COLO668 (cell line): ENCODE measurements at regions not wholly inside any gene's neighbourhood (a gene's known extent, or its start where the extent isn't known, plus 50 kb on each side); places are given as distances from the start of the nearest gene placed in this dataset.
A peak's percentile ranks its signal among the peaks of the same experiment; 100 is the strongest.

Source experiments
- DNase-seq: peaks from one replicate; lab custom pipeline; 2025; ENCODE audit not compliant: unreplicated experiment; lab: John Stamatoyannopoulos, UW

DNA sequence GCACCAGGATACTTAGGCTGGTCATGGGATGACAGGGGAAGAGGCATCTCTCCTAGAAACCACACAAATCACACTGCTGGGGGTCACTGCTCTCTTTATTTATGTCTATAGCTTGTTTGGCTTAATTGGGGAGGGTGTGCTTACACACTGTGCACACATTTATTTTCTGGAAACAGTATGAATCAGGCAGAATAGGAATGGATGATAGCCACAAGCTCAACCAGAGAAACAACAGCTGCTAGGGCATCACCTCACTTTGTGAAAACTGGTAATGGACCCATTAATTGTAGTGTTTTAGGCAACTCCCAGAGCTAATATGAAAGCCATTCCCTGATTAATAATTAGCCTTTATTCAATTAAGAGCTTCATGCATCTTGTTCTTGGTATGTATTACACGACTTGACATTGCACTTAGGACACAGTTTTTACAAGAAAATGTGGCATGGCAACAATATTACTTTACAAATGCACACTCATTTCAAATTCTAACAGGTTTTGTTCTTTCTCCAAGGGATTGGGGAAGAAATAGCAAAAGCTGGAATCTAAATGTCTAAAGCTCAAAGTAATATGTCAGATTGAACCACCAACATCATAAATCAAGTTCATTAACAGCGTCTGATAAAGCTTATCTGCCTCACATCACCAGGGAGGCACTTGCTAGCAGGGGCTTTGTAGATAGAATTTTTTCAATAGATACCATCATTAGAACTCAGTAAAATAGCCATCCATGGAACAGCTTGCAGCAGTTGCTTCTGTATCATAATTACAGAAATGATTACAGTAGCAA lies 361.9 kb upstream of the FSHR start:
- DNase-seq = no peak

DNA sequence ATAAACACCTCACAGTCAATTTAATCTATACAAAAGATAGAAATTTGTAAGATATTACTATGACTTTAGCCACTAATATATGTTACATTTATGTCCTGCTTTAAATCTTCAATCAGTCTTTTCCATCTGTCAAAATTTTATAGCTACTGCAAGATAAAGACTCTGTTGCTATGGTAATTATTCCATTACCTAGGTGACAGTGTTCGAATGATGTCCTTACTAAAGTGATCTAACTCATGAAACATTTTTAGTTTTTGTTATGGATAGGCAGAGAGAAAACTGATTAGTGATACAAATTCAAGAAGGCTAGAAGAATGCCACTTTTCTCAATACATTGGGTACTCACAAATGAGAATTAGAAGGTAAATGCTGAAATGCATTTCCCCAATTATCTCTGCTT lies 359.9 kb upstream of the FSHR start:
- DNase-seq = no peak

DNA sequence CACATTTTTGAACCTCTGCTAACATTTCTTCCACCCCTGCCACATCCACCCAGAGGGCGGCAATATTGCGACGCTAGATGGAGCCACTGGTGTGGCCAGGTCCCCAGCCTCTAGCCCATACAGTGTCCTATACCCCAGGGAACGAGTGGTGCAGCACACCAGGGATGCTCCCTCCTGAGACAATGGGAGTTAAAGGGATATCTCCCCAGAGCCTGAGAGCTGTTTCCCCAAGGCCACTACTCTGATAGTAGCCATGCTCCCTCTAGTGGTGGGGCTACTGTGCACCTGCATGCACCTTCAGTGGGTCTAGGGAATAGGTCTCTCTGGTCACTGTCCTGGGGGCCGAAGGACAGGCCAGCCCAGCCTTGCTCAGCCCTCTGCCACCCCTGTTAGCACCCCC lies 336.4 kb upstream of the FSHR start:
- DNase-seq = peak; percentile 54

DNA sequence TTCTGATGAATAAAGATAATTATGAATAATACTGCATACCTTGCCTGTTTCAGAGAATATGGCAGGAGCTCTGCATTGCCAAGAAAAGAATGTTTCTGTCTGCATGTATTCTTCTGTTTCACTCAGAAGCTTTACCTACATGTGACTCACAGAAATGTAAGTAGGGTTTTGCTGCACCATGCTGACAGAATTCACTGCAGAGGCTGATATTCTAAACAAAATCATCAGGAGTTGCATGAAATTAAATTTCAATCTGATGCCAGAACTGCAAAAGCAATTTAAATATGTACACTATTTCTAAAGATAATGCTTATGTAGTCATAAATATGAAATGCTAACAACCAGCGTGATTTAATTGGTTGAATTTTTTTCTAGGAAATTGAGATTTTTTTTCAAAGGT lies 332.8 kb upstream of the FSHR start:
- DNase-seq = no peak

DNA sequence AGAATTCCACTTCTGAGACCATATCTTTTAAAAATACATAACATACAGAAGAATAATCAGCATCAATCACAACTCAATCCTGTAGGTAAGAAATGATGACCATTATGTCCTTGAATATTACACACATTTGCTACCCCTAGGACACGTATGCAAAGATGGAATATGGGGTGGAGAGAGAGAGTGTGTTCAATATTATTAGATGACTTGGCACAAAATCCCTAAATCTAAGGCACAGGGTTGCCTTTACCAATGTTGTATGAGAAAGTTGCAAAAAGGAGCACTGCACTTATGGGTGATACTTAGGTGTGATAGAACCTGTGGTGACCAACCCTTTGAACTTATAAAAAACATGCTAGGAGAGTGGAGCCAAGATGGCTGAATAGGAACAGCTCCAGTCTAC lies 326.2 kb upstream of the FSHR start:
- no peak for DNase-seq

DNA sequence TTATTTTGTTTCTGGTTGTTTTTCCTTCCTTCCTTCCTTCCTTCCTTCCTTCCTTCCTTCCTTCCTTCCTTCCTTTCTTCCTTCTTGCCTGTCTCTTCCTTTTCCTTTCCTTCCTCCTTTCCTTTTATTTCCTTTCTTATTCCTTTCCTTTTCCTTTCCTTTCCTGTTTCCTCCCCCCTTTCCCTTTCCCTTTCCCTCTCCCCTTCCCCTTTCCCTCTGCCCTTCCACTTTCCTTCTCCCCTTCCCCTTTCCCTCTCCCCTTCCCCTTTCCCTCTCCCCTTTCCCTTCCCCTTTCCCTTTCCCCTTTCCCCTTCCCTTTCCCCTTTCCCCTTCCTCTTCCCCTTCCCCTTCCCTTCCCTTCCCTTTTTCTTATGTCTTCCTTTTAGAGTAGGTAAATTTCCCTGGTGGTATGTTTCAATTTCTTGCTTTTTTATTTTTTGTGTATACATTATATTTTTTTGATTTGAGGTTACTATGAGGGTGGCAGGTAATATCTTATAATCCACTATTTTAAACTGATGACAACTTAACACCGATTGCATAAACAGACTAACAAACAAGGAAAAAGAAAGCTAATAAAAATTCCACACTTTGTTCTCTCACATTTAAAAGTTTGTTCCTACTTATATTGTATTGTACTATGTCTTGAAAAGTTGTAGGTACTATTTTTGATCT lies 311.0 kb upstream of the FSHR start:
- no peak for DNase-seq

DNA sequence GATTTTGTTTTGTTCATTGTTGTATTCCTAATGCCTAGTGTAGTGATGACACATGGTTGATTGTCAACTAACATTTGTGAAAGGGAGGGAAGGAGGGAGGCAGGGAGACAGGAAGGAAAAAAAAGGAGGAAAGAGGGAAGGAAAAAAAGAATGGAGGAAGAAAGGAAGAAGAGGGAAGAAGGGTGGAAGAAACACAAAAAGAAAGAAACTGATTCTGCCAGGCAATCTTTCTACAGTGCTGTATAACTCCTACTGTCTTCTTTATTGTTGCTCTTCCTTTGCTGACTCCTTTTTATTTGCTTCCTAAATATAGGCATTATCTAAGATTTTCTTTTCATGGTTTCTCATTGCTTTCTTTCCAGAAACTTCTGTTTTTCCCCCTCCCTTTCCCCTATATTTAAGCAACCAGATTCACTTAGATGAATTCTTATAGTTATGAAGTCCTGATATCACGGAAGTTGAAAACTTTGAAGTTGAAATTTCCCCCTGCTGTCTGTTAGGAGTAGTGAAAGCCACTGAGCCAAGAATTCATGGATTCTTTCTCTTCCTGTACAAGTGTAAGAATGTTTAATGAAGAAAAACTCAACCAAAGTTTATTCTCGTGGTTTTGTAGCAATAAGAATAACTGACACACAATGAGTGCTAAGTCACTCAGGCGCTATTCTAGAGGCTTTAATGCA lies 305.1 kb upstream of the FSHR start:
- no peak for DNase-seq

DNA sequence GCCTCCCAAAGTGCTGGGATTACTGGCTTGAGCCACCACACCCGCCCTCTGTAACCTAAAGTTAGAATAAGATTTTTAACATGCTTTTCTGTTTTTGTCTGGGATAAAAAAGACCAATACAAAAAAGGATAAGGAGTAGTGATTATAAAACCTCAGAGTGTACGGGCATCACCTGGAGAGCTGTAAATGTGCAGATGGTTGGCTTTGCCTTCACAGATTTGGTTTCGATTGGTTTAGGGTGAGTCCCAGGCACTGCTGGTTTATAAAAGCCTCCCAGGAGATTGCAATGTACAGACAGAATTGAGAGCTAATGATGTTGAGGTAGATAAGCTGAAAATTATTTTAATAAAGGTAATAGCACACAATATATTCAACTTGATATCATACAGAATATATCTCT lies 289.7 kb upstream of the FSHR start:
- DNase-seq = no peak

DNA sequence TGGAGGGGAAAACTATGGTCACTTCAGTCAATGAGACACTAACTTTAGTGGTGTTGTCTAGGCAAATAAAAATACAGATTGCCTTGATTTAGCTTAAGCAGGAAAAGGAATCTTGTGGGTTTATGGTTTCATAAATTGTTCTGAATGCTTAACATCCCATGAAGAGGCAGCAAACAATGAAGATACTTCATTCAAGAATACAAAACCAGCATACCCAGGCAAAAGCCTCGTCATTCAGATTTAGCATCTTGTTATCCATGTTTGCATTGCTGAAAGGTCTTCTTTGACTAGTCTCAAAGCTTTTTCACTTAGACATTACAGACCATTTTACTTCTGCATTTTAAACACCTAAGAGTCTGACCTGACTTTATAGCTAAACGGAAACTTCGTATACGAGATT lies 272.7 kb upstream of the FSHR start:
- no peak for DNase-seq

DNA sequence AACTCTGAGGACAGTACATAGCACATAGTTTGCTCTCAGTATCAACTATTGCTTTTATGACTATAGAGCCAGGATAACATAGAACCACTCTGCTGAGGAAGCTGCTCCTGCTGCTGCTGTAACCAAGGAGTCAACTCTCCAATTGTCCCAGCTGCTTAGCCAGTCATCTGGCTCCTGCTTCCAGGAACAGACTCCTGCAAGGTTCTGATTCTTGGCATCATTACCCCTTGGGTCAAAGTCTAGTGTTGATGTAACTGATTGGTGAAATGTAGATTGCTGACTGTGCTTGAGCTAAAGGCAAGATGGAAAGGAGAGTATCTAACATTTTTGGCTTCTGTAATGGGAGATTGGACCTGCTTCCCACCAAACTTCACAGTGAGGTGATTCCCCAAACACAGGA lies 261.9 kb upstream of the FSHR start:
- no peak for DNase-seq

DNA sequence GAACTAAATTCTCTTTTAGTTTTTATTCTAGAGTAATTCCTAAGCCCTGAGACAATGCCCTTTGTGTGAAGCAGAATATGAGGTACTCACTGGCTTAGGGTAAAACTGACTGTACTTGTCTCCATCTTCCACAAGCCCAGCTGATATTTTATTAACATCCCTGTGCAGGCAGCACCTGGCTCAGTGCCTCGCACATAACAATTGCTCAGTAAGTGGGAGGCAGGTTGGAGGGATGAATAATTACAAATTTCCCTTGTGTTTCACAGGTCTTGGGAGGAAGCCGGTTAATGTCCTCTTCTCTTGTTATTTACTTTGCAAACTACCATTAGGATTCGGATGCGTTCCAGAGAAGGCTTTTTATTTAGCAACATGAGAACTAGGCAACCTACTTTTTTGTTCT lies 249.8 kb upstream of the FSHR start:
- DNase-seq = no peak

DNA sequence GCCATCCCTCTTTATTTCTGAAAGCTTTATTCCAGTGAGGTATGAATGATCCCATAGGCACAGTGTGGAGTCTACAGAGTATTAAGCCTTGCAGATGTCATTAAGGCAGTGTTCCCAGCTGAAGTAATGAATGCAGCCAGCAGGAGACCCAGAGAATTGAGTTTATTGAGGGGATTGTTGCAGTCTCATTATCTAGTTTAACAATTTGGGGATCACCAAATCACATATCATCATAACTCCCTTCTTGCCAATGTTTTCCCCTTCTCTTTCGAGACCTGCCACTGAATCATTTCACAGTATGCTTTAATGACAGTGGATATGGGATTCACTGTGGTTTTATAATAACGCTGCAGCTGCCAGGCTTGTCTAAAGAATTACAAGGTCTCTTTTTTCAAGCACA lies 249.3 kb upstream of the FSHR start:
- no peak for DNase-seq

DNA sequence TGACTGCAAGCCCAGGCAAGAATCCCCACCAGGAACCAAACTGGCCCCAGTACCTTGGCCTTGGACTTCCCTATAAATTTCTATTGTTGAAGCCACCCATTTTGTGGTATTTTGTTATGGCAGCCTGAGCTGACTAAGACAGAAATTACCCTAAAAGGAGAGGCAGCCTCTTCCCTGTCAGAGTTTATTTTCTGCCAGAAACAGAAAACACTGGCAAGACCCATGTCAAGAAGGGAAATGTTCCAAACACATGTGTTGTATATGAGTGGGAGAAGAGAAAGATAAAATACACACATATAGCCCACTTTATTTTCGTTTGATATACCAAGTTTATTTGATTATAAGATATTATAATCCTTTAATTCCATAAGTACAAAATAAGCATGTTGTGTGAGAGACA lies 225.1 kb upstream of the FSHR start:
- DNase-seq = no peak

DNA sequence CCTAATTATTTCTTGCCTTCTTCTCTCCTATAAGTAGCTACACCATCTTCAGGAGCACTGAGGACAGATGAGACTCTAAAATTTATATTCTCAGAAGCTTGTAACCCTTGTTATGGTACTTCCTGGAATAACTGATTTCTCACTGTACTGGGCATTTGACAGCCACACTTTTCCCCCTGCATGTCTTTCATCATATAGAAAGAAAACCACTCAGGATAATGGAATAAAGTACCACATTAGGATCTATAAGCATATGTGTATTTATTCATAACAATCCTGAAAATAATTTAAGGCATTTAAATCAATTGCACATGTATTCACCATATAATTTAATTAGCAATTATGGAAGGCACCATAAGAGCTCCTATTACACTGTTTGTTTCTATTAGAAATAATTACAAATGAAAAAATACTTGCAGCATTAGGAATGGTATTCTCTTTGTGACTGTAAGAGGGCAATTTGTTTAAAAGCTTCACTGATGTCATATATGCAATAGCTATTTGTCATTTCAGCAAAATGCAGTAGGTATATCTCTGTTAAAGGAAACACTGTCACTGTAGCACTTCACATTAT lies 216.9 kb upstream of the FSHR start:
- no peak for DNase-seq

DNA sequence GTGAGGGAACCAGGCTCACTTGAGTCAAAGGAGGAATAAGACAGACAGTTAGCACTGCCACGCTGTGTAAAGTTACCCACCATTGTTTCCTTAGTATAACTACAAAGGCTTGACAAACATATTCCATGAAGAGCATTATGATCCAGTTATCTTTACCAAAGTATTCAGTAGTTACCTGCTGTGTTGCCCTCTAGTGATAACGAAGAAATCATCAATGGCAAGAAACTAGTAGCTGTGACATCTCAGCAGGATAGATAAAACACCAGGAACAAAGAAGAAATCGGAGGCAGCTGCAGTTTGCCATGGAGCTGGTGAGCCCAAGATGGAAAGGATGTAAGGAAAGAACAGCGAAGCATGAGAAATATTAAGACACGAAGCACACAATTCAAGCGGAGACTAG lies 215.3 kb upstream of the FSHR start:
- no peak for DNase-seq

DNA sequence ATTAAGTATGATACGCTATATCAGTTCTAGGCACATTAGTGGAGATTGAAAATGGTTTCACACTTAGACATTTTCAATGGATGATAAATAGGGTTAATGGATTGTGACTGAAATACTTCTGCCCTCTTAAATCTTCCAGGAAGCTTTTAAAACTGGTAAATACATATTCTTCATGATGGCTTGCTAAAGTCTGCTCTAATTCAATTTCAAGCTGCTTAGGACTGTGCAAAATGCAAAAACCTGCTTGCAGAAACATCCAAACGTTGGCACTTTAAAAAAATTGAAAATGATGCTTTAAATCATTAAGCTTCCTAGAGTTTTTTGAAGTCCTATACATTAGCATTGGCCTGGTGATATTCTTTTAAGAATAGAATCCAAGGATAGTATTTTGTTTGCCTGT lies 214.8 kb upstream of the FSHR start:
- no peak for DNase-seq

DNA sequence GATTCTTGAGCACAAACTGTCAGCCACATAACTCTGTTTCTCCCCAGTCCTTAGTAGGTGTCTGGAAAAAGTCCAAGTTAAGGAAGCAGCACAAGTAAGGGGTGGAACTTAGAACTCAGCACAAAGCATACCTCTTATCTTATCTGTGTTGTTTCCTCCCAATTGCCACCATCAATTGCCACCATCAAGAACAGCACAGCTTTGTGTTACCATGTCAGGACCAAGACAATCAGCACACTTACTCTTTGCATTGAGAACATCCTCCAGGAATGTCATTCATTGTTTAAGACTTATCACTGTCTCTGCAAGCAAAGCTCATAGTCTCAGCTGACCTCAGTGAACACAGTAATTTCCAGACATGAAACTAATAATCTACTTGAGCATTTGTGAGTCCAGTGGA lies 212.7 kb upstream of the FSHR start:
- DNase-seq = no peak

DNA sequence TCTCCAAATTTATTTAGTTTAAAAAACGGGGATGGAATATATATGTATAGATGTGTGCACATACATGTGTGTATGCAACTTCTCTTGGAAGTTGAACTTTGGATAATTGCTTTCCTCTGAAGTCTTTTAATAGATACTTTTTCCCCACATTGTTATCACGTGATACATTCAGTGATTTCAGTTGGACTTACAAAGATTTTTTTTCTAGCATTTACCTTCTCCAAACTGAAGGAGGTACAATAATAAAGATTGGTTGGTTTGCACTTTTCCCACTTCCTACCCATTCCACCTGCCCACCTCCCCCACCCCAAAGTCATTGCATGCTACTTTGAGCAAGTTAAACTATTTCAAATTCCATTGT lies 206.1 kb upstream of the FSHR start:
- no peak for DNase-seq

DNA sequence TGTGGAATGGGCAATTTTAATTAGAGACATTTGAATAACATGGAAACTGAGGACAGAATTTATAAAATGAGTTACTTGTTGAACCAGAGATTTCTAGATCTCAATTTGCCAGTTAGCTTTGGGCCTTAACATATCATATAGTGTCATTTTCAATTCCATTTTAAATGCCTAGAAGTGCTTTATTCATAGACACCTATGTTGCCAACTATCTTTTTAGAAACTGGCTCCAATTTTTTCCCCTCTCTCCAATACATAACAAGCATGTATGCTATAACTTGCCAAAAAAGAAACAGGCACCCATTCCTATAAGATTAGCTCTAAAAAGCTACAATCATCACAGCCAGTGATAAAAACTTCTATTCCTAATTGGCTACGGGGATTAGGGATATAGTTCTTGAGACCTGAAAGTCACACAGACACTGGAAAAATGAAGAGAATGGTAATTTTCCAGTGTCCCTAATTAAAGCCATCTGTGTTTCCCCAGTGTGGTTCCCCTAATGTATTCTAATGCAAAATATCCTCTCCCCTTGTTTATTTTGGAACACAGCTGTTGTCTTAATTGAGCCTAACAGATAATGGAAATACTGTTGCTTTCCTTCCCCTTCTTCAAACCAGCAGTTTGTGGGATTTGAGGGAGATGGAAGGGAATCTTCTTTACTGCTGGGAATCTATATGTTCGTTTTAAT lies 205.5 kb upstream of the FSHR start:
- DNase-seq = no peak

DNA sequence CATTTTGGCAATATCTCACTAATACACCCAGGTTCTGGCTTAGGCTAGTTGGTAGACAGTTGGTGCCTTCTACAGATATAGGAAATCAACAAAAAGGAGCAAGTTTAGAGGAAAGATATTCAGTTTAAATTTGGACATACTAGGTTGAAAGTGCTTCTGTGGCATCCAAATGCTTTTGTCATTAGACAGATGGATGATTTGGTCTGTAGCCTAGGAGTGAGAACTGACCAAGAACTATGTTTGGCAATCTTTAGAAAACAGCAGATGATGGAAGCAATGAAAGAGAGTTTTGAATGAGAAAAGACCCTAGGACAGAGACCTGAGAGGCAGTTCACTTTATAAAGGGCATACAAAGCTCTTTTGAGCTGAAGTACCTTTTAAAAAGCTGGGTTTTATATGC lies 201.3 kb upstream of the FSHR start:
- DNase-seq = no peak

DNA sequence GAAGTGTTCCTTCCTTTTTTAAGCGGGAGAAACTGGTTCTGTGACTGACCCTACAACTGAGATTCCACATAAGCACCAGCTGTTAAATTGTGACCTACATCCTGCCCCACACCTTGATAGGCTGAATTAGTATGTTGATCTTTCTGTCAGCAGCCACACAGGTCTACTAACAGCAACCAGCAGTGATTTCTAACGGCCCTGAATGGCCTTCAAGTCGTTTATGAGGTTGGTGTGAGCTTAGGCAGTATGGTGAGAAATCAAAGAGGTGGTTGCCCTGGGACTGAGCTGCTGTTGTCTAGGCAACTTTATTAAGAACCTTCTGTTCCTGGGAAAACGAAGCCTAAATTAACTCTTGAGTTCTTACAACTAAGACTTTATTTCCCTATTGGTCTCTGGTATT lies 197.2 kb upstream of the FSHR start:
- no peak for DNase-seq

DNA sequence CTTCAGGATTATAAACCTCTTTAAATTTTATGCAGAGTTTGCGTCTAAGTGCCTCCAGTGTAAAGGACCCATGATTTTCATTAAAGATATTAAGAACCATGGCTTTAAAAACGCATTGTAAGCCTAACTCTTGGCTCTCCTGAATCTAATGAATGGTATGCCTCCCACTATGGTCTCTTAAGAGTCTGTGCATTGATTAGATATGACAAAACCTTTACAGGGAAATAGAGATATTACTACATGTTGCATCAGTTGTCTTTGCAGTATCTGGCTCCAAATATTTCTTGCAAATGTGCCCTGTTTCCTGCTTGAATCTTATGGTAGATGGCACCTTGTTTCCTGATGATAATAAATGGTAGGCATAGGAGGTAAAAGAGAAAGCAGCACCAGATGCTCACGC lies 189.3 kb upstream of the FSHR start:
- DNase-seq = no peak
